ENCODE measurements at regions not wholly inside any gene's neighbourhood (a gene's known extent, or its start where the extent isn't known, plus 50 kb on each side); places are given as distances from the start of the nearest gene placed in this dataset.

GRCh38 chr1:87760654-87761053 is 432.0 kb downstream of the LMO4 start:
- 0 out of 2 replicates have a peak, but pooled peaks cover 2% of the 10 kb centered on the region for H3K9me3 Mint-ChIP-seq
- TF ChIP-seq GRHL2 (CRISPR knock-in tag; IDR thresholded peaks at IDR 0.05; ENCODE audit: insufficient replicate concordance, severe bottlenecking): no peak
- no peak for TF ChIP-seq PRRX2 (CRISPR knock-in tag; IDR thresholded peaks at IDR 0.05)
- TF ChIP-seq RELA (CRISPR knock-in tag; IDR thresholded peaks at IDR 0.05; ENCODE audit: borderline replicate concordance): no peak
- TF ChIP-seq ZBTB43 (CRISPR knock-in tag; IDR thresholded peaks at IDR 0.05): no peak
- H3K4me3 Mint-ChIP-seq: no peak overlapping the region
- 0 out of 2 replicates have a peak, but pooled peaks cover 2% of the 10 kb centered on the region for H3K36me3 Mint-ChIP-seq
- no peak overlapping the region for H3K27ac Mint-ChIP-seq
- ATAC-seq (no peak), DNase-seq (ENCODE audit: low spot score) (no peak)
- ChIA-PET POLR2A (interaction anchor here (0.6 kb wide), 1 partner anchor 18 kb away, joined by 4 read pairs; no protein-coding TSS in a partner anchor), CTCF (no interaction called here)
- no peaks in the 10 kb centered on the region for H3K27me3 Mint-ChIP-seq (ENCODE audit: low read depth)
- no peaks in the 10 kb centered on the region for H3K4me1 Mint-ChIP-seq

GRCh38 chr1:87763483-87763882 is 434.8 kb downstream of the LMO4 start:
- TF ChIP-seq NR3C1 (CRISPR knock-in tag; conservative IDR thresholded peaks at IDR 0.05; ENCODE audit: low read depth) (no peak), NR1H2 (CRISPR knock-in tag; IDR thresholded peaks at IDR 0.05) (no peak), ZNF671 (CRISPR knock-in tag; IDR thresholded peaks at IDR 0.05) (no peak), MYBL2 (CRISPR knock-in tag; IDR thresholded peaks at IDR 0.05) (no peak), ZNF317 (CRISPR knock-in tag; IDR thresholded peaks at IDR 0.05; ENCODE audit: borderline replicate concordance, low read depth) (no peak), E2F1 (CRISPR knock-in tag; IDR thresholded peaks at IDR 0.05) (no peak), FOXJ3 (CRISPR knock-in tag; IDR thresholded peaks at IDR 0.05; ENCODE audit: borderline replicate concordance) (no peak), ZNF263 (CRISPR knock-in tag; IDR thresholded peaks at IDR 0.05; ENCODE audit: low read depth) (no peak), FOXP1 (CRISPR knock-in tag; IDR thresholded peaks at IDR 0.05; ENCODE audit: borderline replicate concordance) (no peak)
- ChIA-PET POLR2A (no interaction called here), CTCF (no interaction called here)
- DNase-seq (ENCODE audit: low spot score) (no peak), ATAC-seq (no peak)
- Mint-ChIP-seq H3K36me3 (no peaks in the 10 kb centered on the region), H3K4me3 (no peak overlapping the region), H3K4me1 (no peaks in the 10 kb centered on the region), H3K9me3 (peaks cover 4% of the 10 kb centered on the region; the same call in 1 of the 2 replicates), H3K27ac (no peak overlapping the region), H3K27me3 (ENCODE audit: low read depth) (no peaks in the 10 kb centered on the region)

GRCh38 chr1:87765057-87765680 is 436.5 kb downstream of the LMO4 start:
- Mint-ChIP-seq H3K27ac (no peak overlapping the region), H3K36me3 (no peaks in the 10 kb centered on the region; the same call in 1 of the 2 replicates), H3K4me3 (no peak overlapping the region), H3K9me3 (peaks cover 4% of the 10 kb centered on the region; the same call in 1 of the 2 replicates), H3K4me1 (no peaks in the 10 kb centered on the region), H3K27me3 (ENCODE audit: low read depth) (no peaks in the 10 kb centered on the region)
- POLR2A ChIA-PET: interaction anchor here (0.6 kb wide), 1 partner anchor 272 kb away, joined by 3 read pairs; no protein-coding TSS in a partner anchor
- ATAC-seq (no peak), DNase-seq (ENCODE audit: low spot score) (no peak)
- CTCF ChIA-PET: no interaction called here
- TF ChIP-seq NR1H2 (CRISPR knock-in tag; IDR thresholded peaks at IDR 0.05) (no peak), SOX15 (CRISPR knock-in tag; IDR thresholded peaks at IDR 0.05) (no peak), IRF2 (CRISPR knock-in tag; IDR thresholded peaks at IDR 0.05; ENCODE audit: borderline replicate concordance, low read depth) (no peak), NFE2L1 (CRISPR knock-in tag; IDR thresholded peaks at IDR 0.05) (no peak), HMGXB4 (CRISPR knock-in tag; IDR thresholded peaks at IDR 0.05) (no peak), ZNF423 (CRISPR knock-in tag; IDR thresholded peaks at IDR 0.05) (no peak), USF2 (CRISPR knock-in tag; IDR thresholded peaks at IDR 0.05) (no peak), ZNF263 (CRISPR knock-in tag; IDR thresholded peaks at IDR 0.05; ENCODE audit: low read depth) (no peak), TCF7 (CRISPR knock-in tag; IDR thresholded peaks at IDR 0.05; ENCODE audit: low read depth) (no peak), MXD4 (CRISPR knock-in tag; IDR thresholded peaks at IDR 0.05; ENCODE audit: borderline replicate concordance) (no peak), FOXP4 (CRISPR knock-in tag; IDR thresholded peaks at IDR 0.05) (no peak)
